Heart right ventricle (tissue), 16 donors: ENCODE measurements at regions not wholly inside any gene's neighbourhood (a gene's known extent, or its start where the extent isn't known, plus 50 kb on each side); places are given as distances from the start of the nearest gene placed in this dataset.

Experiments used
- ATAC-seq, 8 donors: fragments of 200-7000 bp; cut with Tn5 transposase; one replicate each; pipeline ENCODE4 v1.9.1; 2020; ENCODE audit warnings: mild to moderate bottlenecking in 8 of 8, moderate library complexity in 8 of 8, moderate number of reproducible peaks in 1 of 8
- DNase-seq, 2 donors: peaks; one replicate each; pipeline ENCODE4 v3.0.0-alpha.2; 2020
- H3K27ac ChIP-seq, 10 donors: fragments of 200-600 bp; sonication (generic) in 2 of 10; one replicate each; pipeline versions ENCODE4 v1.5.0 to v1.8.0; 2020 to 2022; ENCODE audit warnings: mild to moderate bottlenecking in 3 of 10
- H3K27me3 ChIP-seq, 7 donors: fragments of 200-600 bp; one replicate each; pipeline ENCODE4 v1.8.0; 2021 to 2022; ENCODE audit warnings: mild to moderate bottlenecking in 2 of 7
- H3K36me3 ChIP-seq, 9 donors: fragments of 200-600 bp; sonication (generic) in 1 of 9; one replicate each; pipeline versions ENCODE4 v1.5.0 to v1.8.0; 2020 to 2022; ENCODE audit warnings: mild to moderate bottlenecking in 2 of 9
- H3K4me1 ChIP-seq, 9 donors: fragments of 200-600 bp; sonication (generic) in 1 of 9; one replicate each; pipeline versions ENCODE4 v1.5.0 to v1.8.0; 2020 to 2022; ENCODE audit warnings: mild to moderate bottlenecking in 4 of 9
- H3K4me3 ChIP-seq, 10 donors: fragments of 200-600 bp; sonication (generic) in 2 of 10; one replicate each; pipeline versions ENCODE4 v1.5.0 to v1.8.0; 2020 to 2022; ENCODE audit warnings: mild to moderate bottlenecking in 7 of 10, moderate library complexity in 2 of 10
- H3K9me3 ChIP-seq, 11 donors: fragments of 200-600 bp in 10 of 11; sonication (generic) in 2 of 11; one replicate each; pipeline versions ENCODE4 v1.5.0 to v1.8.0; 2013 to 2022; ENCODE audit warnings: mild to moderate bottlenecking in 2 of 11, control low read depth in 1 of 11, moderate library complexity in 1 of 11
- CTCF ChIP-seq, 9 donors: fragments of 200-600 bp; sonication (generic) in 2 of 9; IDR thresholded peaks; one replicate each; pipeline versions ENCODE4 v1.5.0 to v1.8.0; 2021 to 2022; ENCODE audit warnings: antibody characterized with exemption in 9 of 9, mild to moderate bottlenecking in 5 of 9, moderate library complexity in 1 of 9
- WGBS, 2 donors: extraction: QIAGEN DNeasy Blood & Tissue Kit; methylation state at CpG; one replicate each; pipeline ENCODE4 v1.1.7; 2013; ENCODE audit warnings: inconsistent platforms in 1 of 2; 5-methylcytosine and 5-hydroxymethylcytosine counted together
- intact Hi-C, 10 donors: fragments of 100-400 bp; cut with DNase I; formaldehyde crosslinking; loops; one replicate each; pipeline versions ENCODE4 v1.11.1 to v1.14.2; 2022
- donor health status: Arrhythmogenic right ventricular cardiomyopathy.
- donor health status: ischemic (EF 13 %, LVEDD 7.1; RV severe dilation, severe dysfunction).
- donor health status: healthy with polysubstance abuse.
- donor health status: DM: no; HTN: yes; CAD: no.
- donor health status: DM: no; HTN: no; CAD: no.
- donor health status: ischemic (EF 25% LVEDD 6.9; RV normal size, moderate dysfunction).
- donor health status: ischemic (EF 25% LVEDD 5.7; RV mildly dilated, moderate dysfunction).
- donor health status: healthy.
- donor health status: DM: yes; HTN: yes; CAD: no.
- donor health status: Ischemic cardiomyopathy.
- donor health status: ischemic (EF 35%, LVEDD 5.7; RV mildly dilated, moderate dysfunction).
- donor health status: nonischemic (EF 11% LVEDD 7.7; RV severe dilation, severe dysfunction).
- donor health status: DM: yes; HTN: yes; CAD: no.
- donor health status: PGD.
- donor health status: ischemic (EF 29% LVEDD 5.4; RV normal size, mild dysfunction).
- donor health status: nonischemic (EF 23%, LVEDD 6.1; RV moderate dilation, normal function).

- intact Hi-C loops = no loop called here
- Histone ChIP-seq H3K27ac (no peak overlapping the region), H3K27me3 (peaks cover 0 to 37% (median 12%) of the 10 kb centered on the region in 7 donors), H3K36me3 (no peaks in the 10 kb centered on the region), H3K4me3 (no peak overlapping the region), H3K4me1 (no peaks in the 10 kb centered on the region), H3K9me3 (peaks cover 0 to 10% (median 0%) of the 10 kb centered on the region in 11 donors)
- no peak for TF ChIP-seq CTCF (IDR thresholded peaks at IDR 0.05)
- 76 to 80% methylated on average over 3 of the region's 3 CpGs for WGBS, 2 donors
- DNase-seq (no peak), ATAC-seq (no peak)
These were observed 160.4 kb downstream of the NSG2 start for GRCh38 chr5:174205939-174206338.

- H3K36me3 ChIP-seq = no peaks in the 10 kb centered on the region
- no peak for ATAC-seq
- peaks cover 0 to 52% (median 31%) of the 10 kb centered on the region in 7 donors for H3K27me3 ChIP-seq
- H3K4me1 ChIP-seq = no peaks in the 10 kb centered on the region
- no peak for TF ChIP-seq CTCF (IDR thresholded peaks at IDR 0.05)
- intact Hi-C loops = no loop called here
- no peak overlapping the region for H3K27ac ChIP-seq
- 57 to 63% methylated on average over 8 of the region's 8 CpGs for WGBS, 2 donors
- no peak for DNase-seq
- no peak overlapping the region for H3K4me3 ChIP-seq
- no peaks in the 10 kb centered on the region for H3K9me3 ChIP-seq
These were observed 165.2 kb downstream of the NSG2 start for GRCh38 chr5:174210596-174211276.

- no peaks in the 10 kb centered on the region for H3K36me3 ChIP-seq
- no peaks in the 10 kb centered on the region for H3K4me1 ChIP-seq
- no peaks in the 10 kb centered on the region for H3K9me3 ChIP-seq
- H3K27ac ChIP-seq = no peak overlapping the region
- DNase-seq (no peak), ATAC-seq (no peak)
- H3K27me3 ChIP-seq = peaks cover 0 to 48% (median 31%) of the 10 kb centered on the region in 7 donors
- no peak for TF ChIP-seq CTCF (IDR thresholded peaks at IDR 0.05)
- intact Hi-C loops = no loop called here
- no peak overlapping the region for H3K4me3 ChIP-seq
- WGBS, 2 donors = 38 to 39% methylated on average over 4 of the region's 4 CpGs
These were observed 165.7 kb downstream of the NSG2 start for GRCh38 chr5:174211277-174211626.

- no peaks in the 10 kb centered on the region for H3K36me3 ChIP-seq
- H3K9me3 ChIP-seq = peaks cover 0 to 15% (median 0%) of the 10 kb centered on the region in 11 donors
- TF ChIP-seq CTCF (IDR thresholded peaks at IDR 0.05) = no peak
- 42 to 53% methylated on average over 1 of the region's 1 CpG for WGBS, 2 donors
- peaks cover 0 to 29% (median 13%) of the 10 kb centered on the region in 7 donors for H3K27me3 ChIP-seq
- no peak for ATAC-seq
- H3K4me1 ChIP-seq = no peaks in the 10 kb centered on the region
- no peak overlapping the region for H3K4me3 ChIP-seq
- DNase-seq = no peak
- H3K27ac ChIP-seq = no peak overlapping the region
- intact Hi-C loops = no loop called here
These were observed 172.0 kb downstream of the NSG2 start for GRCh38 chr5:174217527-174217926.
